NCI-H82 (cell line): ENCODE measurements at regions not wholly inside any gene's neighbourhood (a gene's known extent, or its start where the extent isn't known, plus 50 kb on each side); places are given as distances from the start of the nearest gene placed in this dataset.

Experiments
- DNase-seq: peaks from one replicate; lab custom pipeline; 2025; lab: John Stamatoyannopoulos, UW

DNA sequence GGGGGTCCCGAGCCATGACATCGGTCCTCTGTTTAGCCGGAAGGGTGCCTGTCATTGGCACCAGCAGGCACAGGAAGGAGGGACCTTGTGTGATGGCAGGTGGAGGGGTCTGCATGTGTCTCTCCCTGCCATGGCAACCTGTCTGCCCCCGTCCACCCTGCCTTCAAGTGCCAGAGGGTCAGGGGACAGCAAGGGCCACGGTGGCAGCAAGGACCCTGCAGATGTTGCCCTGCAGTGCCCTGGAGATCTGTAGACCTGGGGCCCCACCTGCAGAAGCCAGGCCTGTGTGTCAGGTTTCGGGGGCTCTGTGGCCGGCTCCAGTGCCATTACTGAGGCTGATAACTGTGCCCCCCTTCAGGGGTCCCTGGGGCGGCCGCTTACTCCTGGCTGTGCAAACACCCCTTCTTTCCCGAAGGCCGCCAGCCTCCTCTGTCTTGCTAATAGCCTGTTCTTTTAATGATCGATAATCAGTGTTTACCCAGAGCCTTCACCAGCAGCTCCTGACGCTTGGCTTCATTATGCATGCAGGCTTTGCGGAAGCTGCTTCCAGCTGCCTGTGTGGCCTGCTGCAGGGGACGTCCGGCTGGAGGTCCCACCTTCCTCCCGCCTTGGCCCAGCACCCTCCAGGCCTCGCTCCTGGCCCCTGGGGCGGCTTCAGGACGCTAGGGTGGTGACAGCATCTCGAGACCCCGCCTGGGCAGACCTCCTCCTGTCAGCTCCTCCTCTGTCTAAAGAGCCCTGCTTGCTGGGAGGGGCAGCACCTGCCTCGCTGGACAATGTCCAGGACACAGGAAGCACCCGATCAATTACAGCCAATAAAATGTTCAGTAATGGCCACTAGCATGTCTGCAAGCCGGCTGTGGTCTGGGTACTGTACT, 153.0 kb downstream of the KIF26A start:
- peak; percentile 23 for DNase-seq

DNA sequence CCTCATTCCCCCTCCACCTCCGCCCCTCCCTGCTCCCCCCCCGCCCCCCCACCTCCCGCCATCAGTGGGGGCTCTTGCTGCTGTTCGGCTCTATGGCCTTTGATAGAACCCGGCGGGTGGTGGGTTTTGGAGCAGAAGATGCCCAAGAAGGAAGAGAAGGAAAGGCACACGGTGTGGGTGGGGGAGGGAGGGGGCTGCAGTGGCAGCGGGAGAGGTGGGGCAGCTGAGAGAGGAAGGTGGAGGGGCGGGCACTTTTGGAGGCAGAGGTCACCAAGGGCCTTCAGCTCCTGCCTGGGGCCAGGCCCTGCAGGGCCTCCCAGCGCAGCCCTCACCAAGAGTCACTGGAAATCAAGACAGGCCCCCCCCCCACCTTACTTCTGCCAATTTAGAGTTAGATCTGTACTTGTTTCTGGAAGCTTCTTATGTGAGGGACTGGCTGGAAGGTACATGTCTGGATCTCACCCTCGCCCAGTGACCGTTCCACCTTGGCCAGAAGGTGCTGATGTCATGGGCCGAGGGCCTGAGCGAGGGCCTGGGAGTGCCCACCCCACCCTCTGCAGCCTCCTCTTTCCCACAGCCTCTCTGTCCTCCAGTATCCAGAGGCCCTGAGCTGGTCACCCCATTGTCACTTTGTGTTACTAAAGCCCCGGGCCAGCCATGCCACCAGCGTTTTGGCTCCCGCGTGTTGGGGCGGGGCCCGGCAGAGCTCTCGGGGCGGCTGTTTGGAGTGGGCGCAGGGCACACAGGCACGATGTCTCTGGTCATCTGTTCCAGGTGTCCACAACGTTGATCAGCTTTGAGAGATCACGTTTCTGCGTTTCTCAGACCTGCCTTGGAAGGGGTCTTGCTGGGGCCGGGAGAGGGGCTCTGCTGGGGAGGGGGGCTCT, 153.9 kb downstream of the KIF26A start:
- no peak for DNase-seq

DNA sequence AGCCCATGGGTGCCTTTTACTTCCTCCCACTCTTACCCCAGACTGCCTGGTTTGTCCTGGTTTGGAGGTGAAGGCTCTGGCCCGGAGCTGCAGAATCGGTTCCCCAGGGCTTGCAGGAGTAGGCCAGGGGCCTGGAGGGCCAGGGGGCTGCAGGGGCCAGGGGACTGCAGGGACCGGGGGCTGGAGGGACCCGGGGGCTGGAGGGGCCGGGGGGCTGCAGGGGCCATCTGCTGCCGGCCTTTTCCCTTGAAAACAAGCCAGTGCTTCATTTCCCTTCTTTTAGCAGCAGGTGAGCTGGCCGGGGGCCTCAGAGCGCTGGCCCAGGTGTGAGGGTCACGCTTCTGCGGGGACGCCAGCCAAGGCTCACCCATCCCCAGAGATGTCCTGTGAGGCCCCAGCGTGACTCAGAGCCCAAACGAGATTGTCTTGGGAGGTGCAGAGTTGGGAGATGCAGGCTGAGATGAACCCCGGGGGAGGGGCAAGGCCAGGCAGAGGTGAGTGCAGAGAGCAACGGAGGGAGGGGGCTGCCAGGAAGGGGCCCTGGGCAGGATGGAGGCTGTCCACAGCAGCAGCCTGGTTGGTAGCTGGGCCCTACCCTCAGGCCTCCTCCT, 154.9 kb downstream of the KIF26A start:
- peak; percentile 56 for DNase-seq

DNA sequence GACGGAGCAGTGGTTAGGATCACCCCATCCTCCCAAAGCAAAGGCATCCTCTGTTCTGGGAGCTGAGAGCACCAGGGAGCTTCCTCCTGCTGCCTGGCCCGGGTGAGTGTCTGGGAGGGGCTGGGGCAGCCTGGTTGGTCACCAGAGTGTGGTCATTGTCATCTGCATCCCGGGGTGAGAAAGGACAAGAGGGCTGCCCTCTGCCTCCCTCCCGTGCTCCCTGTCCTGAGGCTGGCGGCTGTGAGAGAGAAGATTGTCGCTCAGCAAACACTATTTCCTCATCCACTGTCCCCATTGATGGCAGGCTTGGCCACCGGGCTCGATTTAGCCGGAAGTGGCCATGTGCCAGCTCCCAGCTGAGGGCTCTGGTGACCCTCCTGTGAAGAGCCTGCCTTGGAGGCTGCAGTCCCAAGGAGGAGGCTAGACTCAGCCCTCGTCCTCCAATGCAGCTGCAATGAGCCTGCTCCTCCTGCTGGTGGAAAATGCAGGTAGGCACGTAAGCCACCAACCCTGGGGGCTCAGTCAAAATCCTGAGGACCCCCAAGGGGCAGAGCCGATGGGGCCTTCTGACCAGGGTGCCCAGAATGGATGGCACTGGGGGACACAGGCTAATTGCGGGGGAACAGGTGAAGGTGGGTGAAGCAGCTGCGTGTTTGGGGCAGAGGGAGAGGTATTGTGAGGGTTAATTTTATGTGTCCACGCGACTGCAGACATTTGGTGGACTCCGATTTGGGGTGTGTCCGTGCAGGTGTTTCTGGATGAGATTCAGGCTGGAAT, 155.7 kb downstream of the KIF26A start:
- peak; percentile 58 for DNase-seq

DNA sequence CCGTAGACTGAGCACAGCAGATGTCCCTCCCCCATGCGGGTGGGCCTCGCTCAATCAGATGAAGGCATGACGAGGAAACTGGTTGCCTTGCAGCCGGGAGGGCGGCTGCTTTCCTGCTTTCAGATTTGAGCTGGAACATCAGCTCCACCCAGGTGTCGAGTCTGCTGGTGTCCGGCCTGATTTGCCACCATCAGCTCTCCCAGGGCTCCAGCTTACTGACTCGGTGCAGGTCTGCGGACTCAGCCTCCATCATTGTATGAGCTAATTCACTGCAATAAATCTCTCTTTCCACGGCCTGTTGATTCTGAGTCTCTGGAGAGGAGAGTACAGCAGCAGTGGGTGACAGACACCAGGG, 156.2 kb downstream of the KIF26A start:
- DNase-seq, result peak; percentile 22

DNA sequence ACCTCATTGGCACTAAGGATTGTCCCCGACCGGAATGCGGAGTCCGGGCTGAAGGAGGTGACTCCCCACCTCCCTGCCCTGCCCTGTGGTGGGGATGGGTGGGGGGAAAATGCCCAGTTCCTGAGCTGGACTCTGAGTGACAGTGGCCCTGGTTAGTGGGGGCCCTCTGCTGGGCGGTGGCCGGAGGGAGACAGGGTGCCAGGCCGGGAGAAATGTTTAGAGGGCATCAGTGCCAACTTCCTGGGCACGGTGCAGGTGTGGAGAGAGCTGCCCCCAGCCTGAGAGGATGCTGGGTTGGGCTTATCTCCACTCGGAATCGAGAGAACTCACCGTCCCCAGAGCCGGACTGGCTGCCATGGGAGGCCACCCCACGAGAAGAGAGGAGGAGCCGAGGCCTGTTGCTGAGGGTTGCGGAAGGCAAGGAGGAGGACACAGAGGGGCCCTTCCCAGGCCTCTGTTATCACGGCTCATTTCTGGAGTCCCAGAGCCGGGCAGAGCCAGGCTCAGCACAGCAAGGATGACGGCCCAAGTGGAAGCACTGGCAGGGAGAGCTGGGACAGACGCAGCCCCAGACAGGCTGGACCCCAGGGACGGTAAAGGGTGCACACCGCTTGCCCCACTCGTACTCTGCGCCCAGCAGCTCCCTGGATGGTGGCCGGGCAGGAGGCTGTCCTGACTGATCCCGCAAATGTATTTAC, 156.7 kb downstream of the KIF26A start:
- peak; percentile 22 for DNase-seq

DNA sequence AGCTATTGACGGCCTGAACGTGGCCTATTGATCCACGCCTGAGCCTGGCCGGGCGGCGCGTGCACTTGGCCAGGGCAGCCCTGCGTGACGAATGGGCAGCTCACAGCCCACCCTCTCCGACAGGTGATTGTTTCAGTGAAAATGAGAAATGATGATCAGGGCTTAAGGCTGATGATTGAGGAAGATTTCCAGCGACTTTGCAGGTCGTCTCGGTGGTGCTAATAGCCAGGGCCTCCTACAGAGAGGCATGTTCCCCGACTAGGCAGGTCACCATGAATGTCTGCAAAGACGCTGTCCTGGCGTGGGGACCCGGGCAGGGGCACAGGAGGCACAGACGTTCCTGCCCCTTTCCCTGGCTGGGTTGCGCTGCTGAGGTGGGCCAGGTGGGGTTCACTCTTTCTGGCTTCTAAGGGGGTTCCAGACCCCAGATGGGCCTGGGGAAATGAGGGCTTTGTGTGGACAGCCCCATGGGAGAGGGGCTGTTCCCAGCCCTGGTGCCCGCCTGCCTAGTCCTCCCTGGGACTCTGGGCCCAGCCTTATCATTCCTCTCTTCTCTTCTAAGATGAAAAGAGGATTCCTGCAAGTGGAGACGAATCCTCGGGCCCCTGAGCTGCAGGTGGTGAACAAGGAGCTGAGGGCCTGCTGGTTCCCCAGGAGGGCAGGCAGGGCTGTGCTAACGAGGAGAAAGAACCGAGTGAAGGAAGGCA, 157.4 kb downstream of the KIF26A start:
- peak; percentile 53 for DNase-seq

DNA sequence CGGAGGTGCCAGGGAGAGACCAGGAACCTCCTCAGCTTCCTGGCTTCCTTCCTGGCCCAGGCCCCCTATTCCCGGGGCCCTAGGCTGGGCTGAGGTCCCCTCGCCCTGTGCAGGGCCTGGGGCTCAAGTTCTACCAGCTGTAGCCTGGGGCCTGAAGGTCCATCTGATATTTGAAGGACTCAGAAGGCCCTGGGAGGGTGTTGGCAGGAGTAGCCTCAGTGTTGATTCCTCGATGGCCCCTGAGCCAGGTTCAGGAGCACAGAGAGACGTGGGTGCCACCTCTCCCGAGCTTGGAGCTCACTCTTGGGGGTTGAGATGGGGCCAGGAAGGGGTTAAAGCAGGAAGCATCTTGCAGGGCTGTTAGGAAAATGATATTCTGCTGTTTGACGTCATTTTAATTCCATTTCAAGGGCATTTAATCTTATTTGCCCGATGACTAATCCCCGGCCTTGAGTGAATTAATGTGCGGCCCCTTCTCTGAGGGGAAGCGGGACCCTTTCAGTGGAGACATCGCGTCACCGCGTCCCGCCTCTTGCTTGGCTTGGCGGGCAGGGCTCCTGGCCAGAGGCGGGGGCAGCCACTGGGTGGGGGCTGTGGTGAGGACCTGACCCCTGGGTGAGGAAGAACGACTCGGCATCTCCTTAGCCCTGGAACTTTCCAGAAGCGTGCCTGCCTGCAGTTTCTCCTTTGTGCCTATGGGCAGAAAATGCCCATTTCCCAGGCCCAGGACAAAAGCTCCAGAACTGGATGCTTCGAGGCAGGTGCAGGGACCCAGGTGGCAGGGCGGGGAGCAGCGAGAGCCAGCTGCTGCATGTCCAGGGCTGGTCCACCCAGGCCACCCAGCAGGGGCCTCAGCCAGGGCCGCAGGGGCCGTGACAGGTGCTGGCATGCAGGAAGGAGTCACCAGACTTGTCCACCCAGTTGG, 158.3 kb downstream of the KIF26A start:
- DNase-seq, result peak; percentile 97

DNA sequence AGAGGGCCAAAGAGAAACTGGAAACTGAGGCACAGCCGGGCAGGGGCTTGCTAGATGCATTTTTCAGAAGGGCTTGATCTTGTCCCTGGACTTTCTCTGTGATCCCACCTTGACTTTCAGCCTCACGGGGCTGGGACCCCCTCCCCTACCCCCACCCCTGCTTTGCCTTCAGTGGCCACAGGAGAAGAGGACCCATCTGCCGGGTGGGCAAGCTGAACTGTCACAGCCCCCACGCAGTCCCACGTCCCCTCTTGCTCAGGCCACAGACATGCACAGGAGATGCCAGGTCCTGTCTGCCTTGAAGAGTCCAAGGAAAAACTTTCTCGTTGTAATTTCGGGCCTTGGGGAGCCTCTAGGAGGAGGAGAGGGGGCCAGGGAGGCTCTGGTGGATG, 158.9 kb downstream of the KIF26A start:
- DNase-seq, result no peak

DNA sequence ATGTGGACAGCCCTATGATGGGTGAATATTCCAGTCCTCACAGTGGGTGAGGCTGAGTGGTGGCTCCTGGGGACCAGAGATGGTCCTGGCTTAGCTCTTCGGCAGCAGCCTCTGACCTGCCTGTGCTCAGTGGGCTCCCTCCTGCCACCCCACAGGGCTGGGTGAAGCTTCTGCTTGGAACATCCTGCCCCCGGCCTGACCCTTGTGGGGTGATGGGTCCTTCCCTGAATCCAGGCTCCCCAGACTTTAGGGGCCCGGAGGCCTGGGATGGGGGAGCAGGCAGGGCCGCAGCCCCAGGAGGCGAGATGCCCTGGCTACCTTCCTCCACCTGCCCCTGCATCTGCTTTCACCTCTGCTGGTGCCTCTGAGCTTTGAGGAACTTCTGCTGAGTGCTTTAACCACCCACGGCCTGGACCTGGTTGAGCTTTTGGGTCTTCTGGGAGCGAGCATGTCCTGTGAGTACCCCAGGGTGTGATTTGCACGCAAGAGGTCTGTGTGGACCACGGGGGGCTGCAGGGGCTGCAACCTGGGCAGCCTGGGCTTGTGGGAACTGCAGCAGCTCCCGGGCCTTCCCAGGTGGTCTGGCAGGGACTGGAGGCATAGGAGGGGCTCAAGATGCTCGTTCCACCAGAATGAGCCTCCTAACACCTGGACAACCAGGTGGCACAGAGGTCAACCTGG, 159.5 kb downstream of the KIF26A start:
- no peak for DNase-seq

DNA sequence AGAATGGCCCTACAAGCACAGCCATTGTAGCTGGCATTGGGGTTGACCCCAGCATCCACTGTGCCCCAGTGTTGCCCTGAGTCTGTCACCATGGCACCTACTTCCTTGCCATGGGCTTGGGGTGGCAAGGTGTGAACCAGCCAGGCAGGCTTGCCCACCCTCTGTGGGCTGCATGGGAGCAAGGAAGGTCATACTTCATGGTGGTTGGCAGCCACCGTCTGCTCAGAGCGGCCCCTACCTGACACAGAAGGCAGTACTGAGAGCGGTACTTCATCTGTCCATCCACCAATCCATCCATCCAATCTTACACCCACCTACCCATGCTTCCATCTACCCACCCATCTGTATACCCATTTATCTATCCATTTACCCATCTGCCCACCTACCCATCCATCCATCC, 160.1 kb downstream of the KIF26A start:
- DNase-seq, result no peak

DNA sequence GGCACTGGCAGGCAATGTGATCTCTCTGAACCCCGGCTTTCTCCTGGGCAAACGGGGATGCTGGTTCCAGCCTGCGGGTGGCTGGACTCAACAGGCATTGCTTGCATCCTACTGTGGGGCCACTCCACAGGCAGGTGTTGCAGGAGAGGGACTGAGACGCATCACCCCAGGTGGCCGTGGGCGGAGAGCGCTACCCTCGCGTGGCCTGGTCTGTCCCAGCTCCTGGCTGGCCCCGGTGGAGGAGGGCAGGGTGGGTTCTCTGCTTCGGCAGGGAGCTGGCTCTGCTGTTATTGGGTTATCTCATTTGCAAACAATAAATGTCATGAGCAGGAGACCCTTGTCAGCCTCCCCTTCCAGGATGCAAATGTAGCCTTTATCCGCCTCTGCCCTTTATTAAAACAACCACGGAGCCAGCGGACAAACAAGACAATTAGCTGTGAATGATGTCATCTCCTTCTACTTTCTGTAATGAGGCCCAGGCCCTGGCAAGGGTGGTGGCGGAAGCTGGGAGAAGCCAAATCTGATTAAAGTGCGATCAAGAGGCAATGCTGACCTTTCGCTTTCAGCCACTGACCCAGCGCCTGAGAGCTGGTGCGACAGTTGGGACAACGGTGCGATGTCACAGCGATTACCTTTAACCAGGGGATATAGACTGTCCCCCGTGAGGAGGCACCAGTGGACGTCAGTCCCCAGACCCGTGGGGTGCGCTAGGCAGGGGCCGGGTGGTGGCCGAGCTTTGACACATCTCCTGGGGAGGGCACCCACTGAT, 161.8 kb downstream of the KIF26A start:
- DNase-seq, result peak; percentile 51

DNA sequence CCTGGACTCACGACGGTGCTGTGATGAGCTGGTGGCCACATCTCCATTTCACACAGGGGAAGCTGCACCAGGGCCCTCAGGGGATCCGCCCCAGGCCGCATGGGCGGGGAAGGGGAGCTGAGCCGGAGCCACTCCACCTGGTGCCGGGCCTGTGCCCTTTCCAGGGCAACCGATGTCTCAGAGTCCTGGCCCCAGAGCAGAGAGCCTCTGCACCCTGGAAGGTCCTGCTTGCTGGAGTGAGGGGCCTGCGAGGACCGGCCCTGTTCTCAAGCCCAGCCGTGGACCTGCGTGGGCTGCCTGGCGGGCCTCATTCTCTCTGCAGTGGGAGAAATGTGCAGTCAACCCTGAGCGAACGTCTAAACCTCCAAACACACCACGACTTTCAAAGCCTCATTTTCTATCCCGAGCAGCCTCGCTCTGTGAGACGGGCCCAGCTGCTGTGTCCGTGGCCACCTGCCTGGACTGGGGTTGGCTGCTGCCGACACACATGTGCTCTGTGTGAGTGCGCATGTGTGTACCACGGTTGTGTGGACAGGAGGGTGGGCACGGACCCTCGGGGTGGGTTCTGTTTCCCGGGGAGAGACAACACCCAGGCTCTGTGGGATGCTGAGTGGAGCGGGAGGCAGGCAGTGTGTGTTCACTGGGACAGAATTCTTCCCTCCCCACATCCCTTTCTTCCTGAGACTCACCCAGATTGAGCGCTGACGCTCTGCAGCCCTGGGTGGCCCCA, 163.5 kb downstream of the KIF26A start:
- no peak for DNase-seq

DNA sequence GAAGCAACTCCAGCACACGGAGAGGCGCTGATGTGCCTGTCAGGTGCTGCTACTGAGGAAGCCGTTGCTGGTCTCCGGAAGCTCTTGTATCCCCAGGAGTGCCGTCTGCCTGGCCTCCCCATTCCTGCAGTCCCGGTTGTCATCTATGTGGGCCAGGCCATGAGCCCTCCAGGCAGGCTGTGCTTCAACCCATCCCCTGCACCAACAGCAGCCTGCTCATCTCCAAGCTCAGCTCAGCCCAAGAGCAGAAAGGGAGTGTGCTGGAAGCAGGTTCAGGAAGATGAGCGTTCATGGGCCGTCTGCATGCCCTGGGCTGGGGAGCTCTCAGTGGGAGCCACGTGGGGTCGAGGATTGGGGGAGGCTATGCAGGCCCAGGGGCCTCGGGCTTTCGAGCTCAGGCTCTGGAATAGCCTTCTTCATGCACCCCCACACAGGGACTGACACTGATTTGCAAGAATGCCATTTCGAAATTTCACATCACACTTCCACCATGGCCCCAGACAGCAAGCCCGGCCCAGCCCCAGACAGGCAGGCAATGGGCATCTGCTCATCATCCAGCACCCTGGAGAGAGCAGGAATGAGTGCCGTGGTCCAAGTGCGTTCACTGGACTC, 164.5 kb downstream of the KIF26A start:
- DNase-seq, result no peak

DNA sequence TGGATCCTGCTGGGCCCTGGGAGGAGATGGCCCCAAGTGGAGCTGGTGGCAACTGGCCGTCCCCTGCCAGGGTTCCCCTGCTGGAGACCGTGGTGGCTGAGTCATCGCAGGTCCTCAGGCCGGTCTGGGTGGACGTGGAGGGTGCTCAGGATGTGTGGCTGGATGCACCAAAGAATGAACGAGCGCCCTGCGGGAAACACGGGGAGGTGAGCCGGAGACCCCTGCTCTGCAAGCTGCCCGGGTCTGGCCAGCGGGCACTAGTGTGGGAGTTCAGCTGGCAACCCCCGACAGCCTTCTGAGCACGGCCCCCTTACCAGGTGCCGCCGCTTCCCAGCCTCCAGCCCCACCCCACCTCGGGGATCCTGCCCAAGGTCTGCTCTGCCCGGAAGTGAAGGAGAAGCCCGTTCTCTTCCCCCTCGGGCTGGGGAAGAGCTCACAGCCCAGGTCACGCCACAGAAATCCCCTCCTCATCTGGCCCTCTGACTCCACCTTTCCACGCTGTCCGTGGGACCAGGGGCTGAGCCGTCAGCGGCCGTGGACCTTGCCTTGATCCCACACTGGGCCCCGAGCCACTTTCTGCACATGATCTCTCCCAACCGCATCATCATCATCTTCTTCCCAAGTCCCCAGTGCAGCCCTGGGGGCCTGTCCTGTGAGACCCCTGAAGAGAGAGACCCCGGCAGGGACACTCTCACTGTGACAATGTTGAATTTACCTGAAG, 165.5 kb downstream of the KIF26A start:
- DNase-seq, result no peak
